ENCODE measurements at regions not wholly inside any gene's neighbourhood (a gene's known extent, or its start where the extent isn't known, plus 50 kb on each side); places are given as distances from the start of the nearest gene placed in this dataset.

GRCh38 chr3:86147119-86147518, 843.8 kb downstream of the VGLL3 start:
- 84 to 85% methylated on average over 5 of the region's 5 CpGs for WGBS, 2 donors
- TF ChIP-seq CTCF (IDR thresholded peaks at IDR 0.05) = no peak
- TF ChIP-seq POLR2A (IDR thresholded peaks at IDR 0.05) = no peak
- intact Hi-C loops (cut with DNase I; ENCODE audit: low total_unique reads) = no loop called here
- no peak overlapping the region for H3K4me3 ChIP-seq (ENCODE audit: low read depth, poor library complexity, severe bottlenecking)
- no peak for DNase-seq (ENCODE audit: low spot score in 2 of 2)

- WGBS, 2 donors = 89 to 93% methylated on average over 5 of the region's 5 CpGs
- no peak for DNase-seq (ENCODE audit: low spot score in 2 of 2)
- no peak for TF ChIP-seq CTCF (IDR thresholded peaks at IDR 0.05)
- TF ChIP-seq POLR2A (IDR thresholded peaks at IDR 0.05) = no peak
- H3K4me3 ChIP-seq (ENCODE audit: low read depth, poor library complexity, severe bottlenecking) = no peak overlapping the region
- intact Hi-C loops (cut with DNase I; ENCODE audit: low total_unique reads) = no loop called here
These were observed 864.4 kb downstream of the VGLL3 start for GRCh38 chr3:86126552-86126951.

Measured in lower leg skin (tissue), 4 donors.